ENCODE measurements at regions not wholly inside any gene's neighbourhood (a gene's known extent, or its start where the extent isn't known, plus 50 kb on each side); places are given as distances from the start of the nearest gene placed in this dataset.

- H3K36me3 ChIP-seq (ENCODE audit: control insufficient read depth, insufficient read depth, low read length), result no peaks in the 10 kb centered on the region
- no peak overlapping the region for H3K9ac ChIP-seq (ENCODE audit: low read depth, low read length)
- H3K4me1 ChIP-seq (ENCODE audit: control insufficient read depth, insufficient read depth, low read length), result no peaks in the 10 kb centered on the region
- no peak overlapping the region for H3K4me3 ChIP-seq (ENCODE audit: low read depth, low read length)
- no peaks in the 10 kb centered on the region for H3K9me3 ChIP-seq (ENCODE audit: control insufficient read depth, insufficient read depth, low read length)
- H3K27me3 ChIP-seq (ENCODE audit: control insufficient read depth, insufficient read depth, low read length), result no peaks in the 10 kb centered on the region
Observed at GRCh38 chr15:77764095-77764494, 131.4 kb upstream of the LINGO1 start.

- Histone ChIP-seq H3K9me3 (ENCODE audit: control insufficient read depth, insufficient read depth, low read length) (no peaks in the 10 kb centered on the region), H3K4me3 (ENCODE audit: low read depth, low read length) (no peak overlapping the region), H3K27me3 (ENCODE audit: control insufficient read depth, insufficient read depth, low read length) (no peaks in the 10 kb centered on the region), H3K4me1 (ENCODE audit: control insufficient read depth, insufficient read depth, low read length) (no peaks in the 10 kb centered on the region), H3K36me3 (ENCODE audit: control insufficient read depth, insufficient read depth, low read length) (no peaks in the 10 kb centered on the region), H3K9ac (ENCODE audit: low read depth, low read length) (no peak overlapping the region)
Observed at GRCh38 chr15:77762747-77763355, 130.1 kb upstream of the LINGO1 start.

DNA sequence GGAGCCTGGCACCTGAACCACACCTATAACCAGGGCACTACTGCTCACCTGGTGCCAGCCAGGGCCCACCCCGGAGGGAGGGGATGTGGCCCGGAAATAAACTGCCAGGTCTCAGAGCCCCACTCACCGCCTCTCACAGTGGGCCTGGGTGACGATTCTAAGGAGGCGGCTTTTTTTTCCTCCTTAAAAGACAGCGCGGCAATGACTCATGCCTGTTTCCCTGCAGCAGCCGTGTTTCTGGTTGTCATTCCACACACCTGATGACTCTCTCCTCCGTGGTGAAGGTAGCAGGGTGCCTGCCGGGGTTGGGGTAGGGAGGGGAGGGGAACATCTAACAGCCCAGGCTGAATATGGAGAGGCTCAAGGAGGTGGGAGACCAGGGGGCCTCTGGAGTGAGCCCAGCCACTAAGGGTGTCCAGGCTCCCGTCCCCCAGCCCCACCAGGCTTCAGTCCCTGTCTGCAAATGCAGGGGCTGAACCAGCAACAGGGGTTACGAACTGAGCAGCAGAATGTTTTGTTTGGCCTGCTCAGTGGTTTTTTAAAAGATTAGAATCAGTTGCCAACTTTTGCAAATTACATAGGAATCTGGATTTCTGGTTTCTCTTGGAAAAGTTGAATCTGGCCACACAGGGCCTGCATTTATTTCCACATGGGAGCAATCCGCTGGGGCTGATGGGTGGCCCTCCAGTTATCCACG, 127.3 kb upstream of the LINGO1 start:
- Histone ChIP-seq H3K4me1 (ENCODE audit: control insufficient read depth, insufficient read depth, low read length) (no peaks in the 10 kb centered on the region), H3K9ac (ENCODE audit: low read depth, low read length) (no peak overlapping the region), H3K9me3 (ENCODE audit: control insufficient read depth, insufficient read depth, low read length) (no peaks in the 10 kb centered on the region), H3K4me3 (ENCODE audit: low read depth, low read length) (no peak overlapping the region), H3K36me3 (ENCODE audit: control insufficient read depth, insufficient read depth, low read length) (no peaks in the 10 kb centered on the region), H3K27me3 (ENCODE audit: control insufficient read depth, insufficient read depth, low read length) (no peaks in the 10 kb centered on the region)

DNA sequence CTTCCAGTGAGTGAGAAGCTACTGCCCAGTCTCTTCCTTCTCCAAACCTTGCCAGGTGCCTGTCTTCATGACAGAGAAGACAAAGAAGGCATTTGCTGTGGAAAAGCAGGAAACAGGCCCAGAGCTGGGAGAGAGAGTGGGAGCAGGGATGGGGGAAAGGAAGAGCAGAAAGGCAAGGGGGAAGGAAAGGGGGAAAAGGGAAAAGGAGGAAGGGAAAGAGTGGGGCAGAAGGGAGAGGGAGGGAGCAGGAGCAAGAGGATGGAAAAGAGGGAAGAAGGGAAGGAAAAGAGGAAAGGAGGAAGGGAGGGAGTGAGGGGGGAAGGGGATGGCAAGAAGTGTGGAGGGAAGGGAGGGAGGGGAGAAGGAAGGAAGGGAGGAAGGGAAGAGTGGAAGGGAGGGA, 121.2 kb upstream of the LINGO1 start:
- no peak overlapping the region for H3K4me3 ChIP-seq (ENCODE audit: low read depth, low read length)
- H3K27me3 ChIP-seq (ENCODE audit: control insufficient read depth, insufficient read depth, low read length), result peaks cover 17% of the 10 kb centered on the region

DNA sequence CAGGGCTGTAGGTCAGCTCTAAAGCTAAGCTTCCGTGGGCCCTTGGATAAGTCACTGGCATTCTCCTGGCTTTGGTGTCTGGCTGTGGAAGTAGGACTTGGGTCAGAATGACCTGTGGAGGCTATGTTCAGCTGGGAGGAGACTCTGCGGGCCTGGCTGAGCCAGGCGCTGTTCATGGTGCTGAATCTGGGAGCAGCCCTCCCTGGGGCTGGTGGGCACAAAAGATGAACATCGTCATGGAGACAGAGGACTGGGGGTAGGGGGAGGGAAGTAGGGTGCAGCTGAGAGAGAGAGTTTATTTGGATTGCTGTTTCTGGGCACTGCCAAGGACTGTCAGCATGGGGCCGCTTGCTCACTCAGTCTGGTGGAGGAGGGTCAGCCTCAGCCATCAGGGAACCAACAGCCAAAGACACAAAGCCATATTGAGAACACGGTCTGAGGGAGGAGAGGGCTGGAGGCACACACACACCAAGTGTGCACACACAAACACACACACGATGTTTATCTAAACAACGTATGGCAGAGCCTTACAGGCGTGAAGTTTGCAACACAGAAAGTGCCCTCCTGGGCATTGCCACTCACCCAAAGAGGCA, 120.7 kb upstream of the LINGO1 start:
- no peaks in the 10 kb centered on the region for H3K4me1 ChIP-seq (ENCODE audit: control insufficient read depth, insufficient read depth, low read length)
- H3K9ac ChIP-seq (ENCODE audit: low read depth, low read length), result no peak overlapping the region
- H3K9me3 ChIP-seq (ENCODE audit: control insufficient read depth, insufficient read depth, low read length), result no peaks in the 10 kb centered on the region
- peaks cover 17% of the 10 kb centered on the region for H3K27me3 ChIP-seq (ENCODE audit: control insufficient read depth, insufficient read depth, low read length)
- no peak overlapping the region for H3K4me3 ChIP-seq (ENCODE audit: low read depth, low read length)
- H3K36me3 ChIP-seq (ENCODE audit: control insufficient read depth, insufficient read depth, low read length), result no peaks in the 10 kb centered on the region

More for the DNA sequence above, 121.2 kb upstream of the LINGO1 start:
- H3K36me3 ChIP-seq (ENCODE audit: control insufficient read depth, insufficient read depth, low read length), result no peaks in the 10 kb centered on the region
- H3K9me3 ChIP-seq (ENCODE audit: control insufficient read depth, insufficient read depth, low read length), result no peaks in the 10 kb centered on the region
- H3K4me1 ChIP-seq (ENCODE audit: control insufficient read depth, insufficient read depth, low read length), result no peaks in the 10 kb centered on the region
- H3K9ac ChIP-seq (ENCODE audit: low read depth, low read length), result no peak overlapping the region

GRCh38 chr15:77749998-77750540, 117.4 kb upstream of the LINGO1 start:
- no peaks in the 10 kb centered on the region for H3K9me3 ChIP-seq (ENCODE audit: control insufficient read depth, insufficient read depth, low read length)
- H3K4me1 ChIP-seq (ENCODE audit: control insufficient read depth, insufficient read depth, low read length), result peaks cover 2% of the 10 kb centered on the region
- H3K4me3 ChIP-seq (ENCODE audit: low read depth, low read length), result no peak overlapping the region
- peaks cover 17% of the 10 kb centered on the region for H3K27me3 ChIP-seq (ENCODE audit: control insufficient read depth, insufficient read depth, low read length)
- no peak overlapping the region for H3K9ac ChIP-seq (ENCODE audit: low read depth, low read length)
- H3K36me3 ChIP-seq (ENCODE audit: control insufficient read depth, insufficient read depth, low read length), result no peaks in the 10 kb centered on the region

DNA sequence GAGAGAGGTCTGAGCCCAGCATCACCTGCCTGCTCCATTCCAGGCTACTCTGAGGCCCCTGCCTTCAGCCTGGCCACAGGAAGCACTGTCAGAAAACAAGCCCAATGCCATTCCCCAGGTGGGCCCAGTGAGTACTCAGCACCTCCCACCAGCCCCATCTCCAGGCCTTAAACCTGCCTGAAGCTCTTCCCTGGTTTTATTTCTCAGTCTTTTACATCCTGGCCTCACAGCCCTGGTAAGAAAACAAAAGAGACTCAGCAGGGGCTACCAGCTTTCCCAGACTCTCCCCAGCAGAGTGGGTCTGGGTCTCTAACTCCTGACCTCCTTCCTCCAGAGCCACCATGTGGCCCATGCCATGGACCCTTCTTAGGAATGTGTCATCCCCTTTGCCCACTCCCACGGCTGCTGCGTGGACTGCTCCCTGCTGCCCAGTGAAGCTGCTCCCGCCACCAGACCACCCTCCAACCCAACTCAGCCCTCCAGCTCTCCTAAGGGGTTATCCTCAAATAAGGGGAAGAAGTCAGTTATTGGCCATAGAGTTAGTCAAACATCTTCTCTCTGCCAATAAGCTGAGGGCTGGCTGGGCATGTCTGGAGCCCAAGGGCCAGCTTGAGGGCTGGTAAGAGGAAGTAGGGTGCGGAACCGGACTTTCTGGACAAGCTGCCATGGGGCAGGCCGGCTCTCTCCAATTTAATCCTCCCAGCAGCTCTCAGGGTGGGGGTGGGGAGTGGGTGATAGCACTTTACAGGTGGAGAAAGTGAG, 116.7 kb upstream of the LINGO1 start:
- H3K4me1 ChIP-seq (ENCODE audit: control insufficient read depth, insufficient read depth, low read length), result peaks cover 2% of the 10 kb centered on the region
- no peaks in the 10 kb centered on the region for H3K36me3 ChIP-seq (ENCODE audit: control insufficient read depth, insufficient read depth, low read length)
- H3K9me3 ChIP-seq (ENCODE audit: control insufficient read depth, insufficient read depth, low read length), result no peaks in the 10 kb centered on the region
- H3K9ac ChIP-seq (ENCODE audit: low read depth, low read length), result no peak overlapping the region
- peaks cover 17% of the 10 kb centered on the region for H3K27me3 ChIP-seq (ENCODE audit: control insufficient read depth, insufficient read depth, low read length)
- H3K4me3 ChIP-seq (ENCODE audit: low read depth, low read length), result no peak overlapping the region

GRCh38 chr15:77748078-77749064, 115.7 kb upstream of the LINGO1 start:
- Histone ChIP-seq H3K4me3 (ENCODE audit: low read depth, low read length) (no peak overlapping the region), H3K9me3 (ENCODE audit: control insufficient read depth, insufficient read depth, low read length) (no peaks in the 10 kb centered on the region), H3K27me3 (ENCODE audit: control insufficient read depth, insufficient read depth, low read length) (peaks cover 18% of the 10 kb centered on the region), H3K4me1 (ENCODE audit: control insufficient read depth, insufficient read depth, low read length) (peaks cover 2% of the 10 kb centered on the region), H3K36me3 (ENCODE audit: control insufficient read depth, insufficient read depth, low read length) (no peaks in the 10 kb centered on the region), H3K9ac (ENCODE audit: low read depth, low read length) (no peak overlapping the region)

GRCh38 chr15:77747175-77748077, 114.7 kb upstream of the LINGO1 start:
- peaks cover 2% of the 10 kb centered on the region for H3K4me1 ChIP-seq (ENCODE audit: control insufficient read depth, insufficient read depth, low read length)
- H3K9ac ChIP-seq (ENCODE audit: low read depth, low read length), result no peak overlapping the region
- H3K27me3 ChIP-seq (ENCODE audit: control insufficient read depth, insufficient read depth, low read length), result peaks cover 19% of the 10 kb centered on the region

More at GRCh38 chr15:77747175-77748077, 114.7 kb upstream of the LINGO1 start:
- no peaks in the 10 kb centered on the region for H3K36me3 ChIP-seq (ENCODE audit: control insufficient read depth, insufficient read depth, low read length)
- no peak overlapping the region for H3K4me3 ChIP-seq (ENCODE audit: low read depth, low read length)
- H3K9me3 ChIP-seq (ENCODE audit: control insufficient read depth, insufficient read depth, low read length), result no peaks in the 10 kb centered on the region
